Transverse colon (tissue), 4 donors: ENCODE measurements at regions not wholly inside any gene's neighbourhood (a gene's known extent, or its start where the extent isn't known, plus 50 kb on each side); places are given as distances from the start of the nearest gene placed in this dataset.

ENCODE experiments used
- DNase-seq: peaks from one replicate; pipeline ENCODE4 v3.0.0-alpha.2; 2019
- H3K27ac ChIP-seq, 4 donors: fragments of 200-600 bp; sonication (generic); 2 replicates each; pipeline ENCODE4 v1.5.1; 2016 to 2018; ENCODE audit warnings: inconsistent platforms in 4 of 4
- H3K27me3 ChIP-seq: fragments of 200-600 bp; sonication (generic); 2 replicates; pipeline ENCODE4 v1.5.1; 2017; ENCODE audit warnings: inconsistent platforms
- H3K36me3 ChIP-seq, 4 donors: fragments of 200-600 bp; sonication (generic); 2 replicates each; pipeline ENCODE4 v1.5.1; 2017 to 2019; ENCODE audit warnings: inconsistent platforms in 4 of 4
- H3K4me1 ChIP-seq, 4 donors: fragments of 200-600 bp; sonication (generic); 2 replicates each; pipeline ENCODE4 v1.5.1; 2017 to 2020; ENCODE audit warnings: inconsistent platforms in 4 of 4
- H3K4me3 ChIP-seq, 4 donors: fragments of 200-600 bp; sonication (generic); 1 replicate in 1 of 4; 2 replicates in 3 of 4; pipeline versions ENCODE4 v1.5.1 to v1.6.1; 2017 to 2019; ENCODE audit warnings: inconsistent platforms in 4 of 4
- H3K9me3 ChIP-seq, 2 donors: fragments of 200-600 bp; sonication (generic); 2 replicates each; pipeline ENCODE4 v1.5.1; 2017 to 2019; ENCODE audit warnings: inconsistent platforms in 2 of 2
- EP300 ChIP-seq: sonication (generic); formaldehyde crosslinking; IDR thresholded peaks from one replicate; pipeline ENCODE4 v1.6.1; 2017; ENCODE audit warnings: antibody characterized with exemption, low read depth
- POLR2A ChIP-seq: fragments of 450-650 bp; IDR thresholded peaks from one replicate; pipeline ENCODE4 v1.6.1; 2016; ENCODE audit warnings: antibody characterized with exemption, mild to moderate bottlenecking, moderate library complexity
- POLR2AphosphoS5 ChIP-seq, 3 donors: sonication (generic); formaldehyde crosslinking; IDR thresholded peaks; one replicate each; pipeline ENCODE4 v1.6.1; 2016; ENCODE audit warnings: antibody characterized with exemption in 3 of 3
- WGBS, 2 donors: methylation state at CpG; one replicate each; pipeline ENCODE4 v1.1.5; 2018; ENCODE audit warnings: low coverage in 1 of 2; 5-methylcytosine and 5-hydroxymethylcytosine counted together
- in situ Hi-C, 4 donors: fragments of 200-750 bp; cut with MboI; loops; one replicate each; pipeline versions ENCODE4 v1.15.0 to v1.15.1; 2017; ENCODE audit warnings: low sequenced_read_pairs in 3 of 4, low pct_ligation_motif_present in 1 of 4, low pct_unique_long_range_greater_than_20kb in 1 of 4
- intact Hi-C: fragments of 100-400 bp; cut with DNase I; formaldehyde crosslinking; loops from one replicate; pipeline ENCODE4 v1.15.1; 2023; ENCODE audit warnings: low total_unique reads
- TF ChIP-seq, protein P1 (sequence below), 5 experiments: fragments of 200-600 bp in 3 of 5; fragments of 450-650 bp in 2 of 5; sonication (generic) in 3 of 5; IDR thresholded peaks; 1 replicate in 2 of 5; 2 replicates in 3 of 5; pipeline ENCODE4 v1.5.1; 2016 to 2017; ENCODE audit warnings: antibody characterized with exemption in 5 of 5, inconsistent platforms in 3 of 5, mild to moderate bottlenecking in 2 of 5, moderate library complexity in 1 of 5

DNA sequence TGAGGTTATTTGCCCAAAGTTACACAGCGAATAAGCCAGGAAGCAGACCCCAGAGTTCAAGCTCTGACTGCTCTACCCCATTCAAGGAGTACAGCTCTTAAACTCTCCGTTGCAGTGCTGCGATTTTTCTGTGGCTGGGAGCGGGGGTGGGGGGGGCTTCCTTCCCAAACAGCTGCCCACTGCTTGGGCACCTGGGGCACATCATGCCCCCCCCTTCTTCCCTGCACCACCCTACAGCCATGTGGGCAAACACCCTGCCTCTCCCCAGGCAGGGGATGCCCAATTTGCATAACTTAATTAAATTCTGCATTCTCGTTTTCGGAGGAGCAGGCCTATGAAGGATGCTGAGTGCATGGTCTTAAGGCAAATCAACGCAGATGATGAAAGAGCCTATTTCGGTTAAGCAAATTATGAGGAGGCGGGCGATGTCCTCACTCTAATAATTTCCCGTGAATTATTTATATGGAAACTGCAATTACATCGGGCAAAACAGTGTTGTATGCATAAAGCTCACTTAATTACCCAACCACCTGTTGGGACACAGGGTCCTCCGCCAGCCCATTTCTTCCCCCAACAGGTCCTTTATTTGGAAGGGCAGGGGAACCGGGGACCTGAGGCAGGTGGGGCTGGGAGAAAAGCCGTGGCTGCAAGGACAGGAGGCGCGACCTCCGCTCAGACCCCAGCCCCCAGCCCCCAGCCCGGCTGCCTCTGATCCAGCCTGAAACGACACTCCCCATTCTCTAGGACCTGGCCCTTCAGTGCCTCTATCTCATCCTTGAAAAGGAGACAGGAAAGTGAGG, 610.5 kb downstream of the BUD13 start:
- no peak for DNase-seq
- no peak overlapping the region for H3K4me3 ChIP-seq
- intact Hi-C loops (no loop called here), in situ Hi-C loops (no loop called here)
- 75 to 78% methylated on average over 3 to 20 of the region's 20 CpGs for WGBS, 2 donors
- no peak for TF ChIP-seq EP300
- TF ChIP-seq, protein P1, sequence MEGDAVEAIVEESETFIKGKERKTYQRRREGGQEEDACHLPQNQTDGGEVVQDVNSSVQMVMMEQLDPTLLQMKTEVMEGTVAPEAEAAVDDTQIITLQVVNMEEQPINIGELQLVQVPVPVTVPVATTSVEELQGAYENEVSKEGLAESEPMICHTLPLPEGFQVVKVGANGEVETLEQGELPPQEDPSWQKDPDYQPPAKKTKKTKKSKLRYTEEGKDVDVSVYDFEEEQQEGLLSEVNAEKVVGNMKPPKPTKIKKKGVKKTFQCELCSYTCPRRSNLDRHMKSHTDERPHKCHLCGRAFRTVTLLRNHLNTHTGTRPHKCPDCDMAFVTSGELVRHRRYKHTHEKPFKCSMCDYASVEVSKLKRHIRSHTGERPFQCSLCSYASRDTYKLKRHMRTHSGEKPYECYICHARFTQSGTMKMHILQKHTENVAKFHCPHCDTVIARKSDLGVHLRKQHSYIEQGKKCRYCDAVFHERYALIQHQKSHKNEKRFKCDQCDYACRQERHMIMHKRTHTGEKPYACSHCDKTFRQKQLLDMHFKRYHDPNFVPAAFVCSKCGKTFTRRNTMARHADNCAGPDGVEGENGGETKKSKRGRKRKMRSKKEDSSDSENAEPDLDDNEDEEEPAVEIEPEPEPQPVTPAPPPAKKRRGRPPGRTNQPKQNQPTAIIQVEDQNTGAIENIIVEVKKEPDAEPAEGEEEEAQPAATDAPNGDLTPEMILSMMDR (IDR thresholded peaks at IDR 0.05), result no peak
- TF ChIP-seq POLR2AphosphoS5 (IDR thresholded peaks at IDR 0.05), result no peak
- no peak for TF ChIP-seq POLR2A
- H3K27ac ChIP-seq, result no peak overlapping the region
- no peaks in the 10 kb centered on the region for H3K4me1 ChIP-seq
- peaks cover 5% of the 10 kb centered on the region for H3K27me3 ChIP-seq
- H3K9me3 ChIP-seq, result no peaks in the 10 kb centered on the region
- no peaks in the 10 kb centered on the region for H3K36me3 ChIP-seq

DNA sequence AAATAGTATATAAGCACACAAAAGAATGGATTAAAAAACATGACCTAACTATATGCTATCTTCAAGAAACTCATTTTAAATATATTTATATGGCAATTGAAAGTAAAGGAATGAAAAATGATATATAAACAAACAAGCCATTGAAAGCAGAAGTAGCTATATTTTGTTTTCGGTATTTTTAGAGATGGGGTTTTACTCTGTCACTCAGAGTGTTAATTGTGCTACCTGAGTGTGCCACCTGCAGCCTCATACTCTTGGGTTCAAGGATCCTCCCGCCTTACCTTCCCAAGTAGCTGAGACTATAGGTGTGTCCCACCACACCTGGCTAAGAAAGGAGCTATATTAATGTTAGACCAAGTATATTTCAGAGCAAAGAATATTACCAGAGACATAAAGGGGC, 624.1 kb downstream of the BUD13 start:
- no peak for DNase-seq
- intact Hi-C loops, result no loop called here
- no peaks in the 10 kb centered on the region for H3K9me3 ChIP-seq
- H3K4me1 ChIP-seq, result peaks cover 0 to 3% (median 0%) of the 10 kb centered on the region in 4 donors
- TF ChIP-seq POLR2AphosphoS5 (IDR thresholded peaks at IDR 0.05) (no peak), EP300 (no peak), POLR2A (no peak)
- TF ChIP-seq, protein P1 (IDR thresholded peaks at IDR 0.05), result no peak
- in situ Hi-C loops, result no loop called here
- no peak overlapping the region for H3K27ac ChIP-seq
- no peak overlapping the region for H3K4me3 ChIP-seq
- 77 to 81% methylated on average over 2 of the region's 2 CpGs for WGBS, 2 donors
- no peaks in the 10 kb centered on the region for H3K27me3 ChIP-seq
- no peaks in the 10 kb centered on the region for H3K36me3 ChIP-seq

DNA sequence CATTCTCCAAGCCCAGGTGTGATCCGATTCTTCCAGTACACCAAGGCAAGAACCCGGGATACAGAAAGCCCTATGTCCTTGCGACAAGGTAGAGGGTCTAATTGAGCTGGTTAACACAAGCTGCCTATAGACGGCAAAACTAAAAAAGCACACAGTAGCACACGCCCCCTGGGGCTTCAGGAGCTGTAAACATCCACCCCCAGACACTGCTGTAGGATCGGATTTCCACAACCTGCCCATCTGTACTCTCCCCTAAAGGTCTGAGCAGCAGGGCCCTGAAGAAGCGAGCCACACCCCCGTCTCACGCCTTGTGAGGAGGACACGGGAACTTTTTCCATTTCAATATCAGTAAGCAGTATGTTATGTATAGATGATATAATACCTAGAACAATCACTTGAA, 624.7 kb downstream of the BUD13 start:
- DNase-seq, result no peak
- 63 to 73% methylated on average over 5 to 10 of the region's 10 CpGs for WGBS, 2 donors
- Histone ChIP-seq H3K4me3 (no peak overlapping the region), H3K36me3 (no peaks in the 10 kb centered on the region), H3K27me3 (no peaks in the 10 kb centered on the region), H3K4me1 (peaks cover 0 to 3% (median 0%) of the 10 kb centered on the region in 4 donors), H3K27ac (no peak overlapping the region), H3K9me3 (no peaks in the 10 kb centered on the region)
- in situ Hi-C loops (no loop called here), intact Hi-C loops (no loop called here)
- TF ChIP-seq POLR2A, result no peak
- no peak for TF ChIP-seq POLR2AphosphoS5 (IDR thresholded peaks at IDR 0.05)
- TF ChIP-seq, protein P1 (IDR thresholded peaks at IDR 0.05), result no peak
- TF ChIP-seq EP300, result no peak

DNA sequence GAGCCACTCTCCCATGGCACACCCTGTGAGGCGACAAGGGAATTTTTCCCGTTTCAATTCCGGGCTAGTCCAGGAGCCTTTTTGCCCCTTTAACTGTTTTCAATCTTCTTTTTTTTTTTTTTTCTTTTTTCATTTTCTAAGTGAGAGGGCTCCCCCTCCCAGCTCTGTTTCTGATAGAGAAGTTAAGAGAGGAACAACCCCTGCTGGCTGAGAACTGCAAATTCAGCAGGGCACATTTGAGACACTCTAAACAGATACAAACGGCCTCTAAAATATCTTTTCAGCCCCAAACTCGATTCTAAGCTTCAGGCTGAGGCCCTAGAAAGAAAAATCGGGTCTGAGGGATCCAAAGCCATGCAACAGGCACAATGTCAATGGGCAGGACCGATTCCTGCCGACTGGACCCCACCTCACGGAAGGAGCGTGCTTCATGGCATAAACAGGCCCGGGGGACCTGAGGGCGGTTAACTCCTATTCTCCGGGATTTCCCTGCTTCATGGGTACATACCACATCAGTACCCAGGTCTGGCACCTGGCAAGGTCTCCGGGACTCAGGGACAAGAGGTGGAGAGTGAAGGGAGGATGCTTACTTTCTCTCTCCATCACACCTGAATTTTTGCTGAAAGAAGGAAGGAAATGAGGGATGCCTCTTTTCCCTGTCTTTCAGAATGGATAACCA, 627.5 kb downstream of the BUD13 start:
- DNase-seq, result no peak
- TF ChIP-seq POLR2A (no peak), EP300 (no peak), POLR2AphosphoS5 (IDR thresholded peaks at IDR 0.05) (no peak)
- TF ChIP-seq, protein P1 (IDR thresholded peaks at IDR 0.05), result no peak

More for the DNA sequence above, 627.5 kb downstream of the BUD13 start:
- in situ Hi-C loops (no loop called here), intact Hi-C loops (no loop called here)
- 92 to 93% methylated on average over 5 to 14 of the region's 14 CpGs for WGBS, 2 donors
- Histone ChIP-seq H3K36me3 (no peaks in the 10 kb centered on the region), H3K4me3 (no peak overlapping the region), H3K27ac (no peak overlapping the region), H3K4me1 (peaks cover 0 to 3% (median 0%) of the 10 kb centered on the region in 4 donors), H3K9me3 (no peaks in the 10 kb centered on the region), H3K27me3 (no peaks in the 10 kb centered on the region)
